ENCODE measurements at regions not wholly inside any gene's neighbourhood (a gene's known extent, or its start where the extent isn't known, plus 50 kb on each side); places are given as distances from the start of the nearest gene placed in this dataset.
A peak's percentile ranks its signal among the peaks of the same experiment; 100 is the strongest.

DNA sequence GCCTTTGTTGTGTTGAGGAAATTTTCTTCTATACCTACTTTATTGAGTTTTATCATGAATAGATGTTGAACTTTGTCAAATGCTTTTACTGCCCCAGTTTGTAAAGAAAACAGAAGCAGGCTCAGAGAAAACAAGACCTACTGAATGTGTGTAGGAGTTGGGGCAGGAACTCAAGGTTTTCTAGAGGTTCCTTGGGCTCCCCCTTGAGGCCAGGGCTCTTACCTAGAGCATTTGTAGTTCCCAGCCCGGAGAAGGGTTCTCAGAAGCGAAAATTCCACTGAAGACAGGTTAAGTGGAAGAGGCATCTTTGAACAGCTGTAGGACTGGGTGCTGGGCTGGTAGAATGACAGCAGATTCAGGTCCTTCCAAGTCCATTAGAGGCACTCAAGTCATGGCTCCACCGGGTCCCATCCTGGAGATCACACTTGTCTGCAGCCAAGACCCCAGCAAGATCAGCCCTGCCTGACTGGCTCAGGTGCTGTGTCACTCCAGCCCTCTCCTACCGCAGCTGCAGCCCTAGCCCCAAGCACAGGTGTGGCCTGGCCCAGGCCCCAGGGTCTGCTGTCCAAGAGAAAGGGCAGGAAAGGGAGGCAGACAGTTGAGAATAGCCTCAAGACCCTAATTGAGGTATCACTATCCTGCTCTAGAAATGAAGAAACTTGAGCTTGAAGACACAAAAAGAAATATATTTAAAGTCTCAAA, 425.5 kb downstream of the PCDH20 start:
- CTCF ChIA-PET = interaction anchor here (0.6 kb wide), 1 partner anchor 236 kb away, joined by 3 read pairs; no protein-coding TSS in a partner anchor
- ATAC-seq = peak; percentile 85
- Mint-ChIP-seq H3K27ac (no peak overlapping the region), H3K4me3 (no peak overlapping the region), H3K27me3 (ENCODE audit: low read depth) (no peaks in the 10 kb centered on the region), H3K36me3 (no peaks in the 10 kb centered on the region), H3K4me1 (no peaks in the 10 kb centered on the region), H3K9me3 (no peaks in the 10 kb centered on the region)
- POLR2A ChIA-PET = no interaction called here
- peak; percentile 63 for DNase-seq (ENCODE audit: low spot score)
- TF ChIP-seq MYBL2 (CRISPR knock-in tag; IDR thresholded peaks at IDR 0.05) = no peak
- TF ChIP-seq, protein P1, sequence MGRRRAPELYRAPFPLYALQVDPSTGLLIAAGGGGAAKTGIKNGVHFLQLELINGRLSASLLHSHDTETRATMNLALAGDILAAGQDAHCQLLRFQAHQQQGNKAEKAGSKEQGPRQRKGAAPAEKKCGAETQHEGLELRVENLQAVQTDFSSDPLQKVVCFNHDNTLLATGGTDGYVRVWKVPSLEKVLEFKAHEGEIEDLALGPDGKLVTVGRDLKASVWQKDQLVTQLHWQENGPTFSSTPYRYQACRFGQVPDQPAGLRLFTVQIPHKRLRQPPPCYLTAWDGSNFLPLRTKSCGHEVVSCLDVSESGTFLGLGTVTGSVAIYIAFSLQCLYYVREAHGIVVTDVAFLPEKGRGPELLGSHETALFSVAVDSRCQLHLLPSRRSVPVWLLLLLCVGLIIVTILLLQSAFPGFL (CRISPR knock-in tag; IDR thresholded peaks at IDR 0.05; ENCODE audit: borderline replicate concordance) = no peak
- TF ChIP-seq, protein P2, sequence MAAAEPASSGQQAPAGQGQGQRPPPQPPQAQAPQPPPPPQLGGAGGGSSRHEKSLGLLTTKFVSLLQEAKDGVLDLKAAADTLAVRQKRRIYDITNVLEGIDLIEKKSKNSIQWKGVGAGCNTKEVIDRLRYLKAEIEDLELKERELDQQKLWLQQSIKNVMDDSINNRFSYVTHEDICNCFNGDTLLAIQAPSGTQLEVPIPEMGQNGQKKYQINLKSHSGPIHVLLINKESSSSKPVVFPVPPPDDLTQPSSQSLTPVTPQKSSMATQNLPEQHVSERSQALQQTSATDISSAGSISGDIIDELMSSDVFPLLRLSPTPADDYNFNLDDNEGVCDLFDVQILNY (CRISPR knock-in tag; IDR thresholded peaks at IDR 0.05) = no peak
- no peak for TF ChIP-seq CREB1 (CRISPR knock-in tag; IDR thresholded peaks at IDR 0.05)
- no peak for TF ChIP-seq SMAD4 (CRISPR knock-in tag; IDR thresholded peaks at IDR 0.05)
- no peak for TF ChIP-seq ZBTB21 (CRISPR knock-in tag; IDR thresholded peaks at IDR 0.05; ENCODE audit: borderline replicate concordance)
- TF ChIP-seq, protein P3, sequence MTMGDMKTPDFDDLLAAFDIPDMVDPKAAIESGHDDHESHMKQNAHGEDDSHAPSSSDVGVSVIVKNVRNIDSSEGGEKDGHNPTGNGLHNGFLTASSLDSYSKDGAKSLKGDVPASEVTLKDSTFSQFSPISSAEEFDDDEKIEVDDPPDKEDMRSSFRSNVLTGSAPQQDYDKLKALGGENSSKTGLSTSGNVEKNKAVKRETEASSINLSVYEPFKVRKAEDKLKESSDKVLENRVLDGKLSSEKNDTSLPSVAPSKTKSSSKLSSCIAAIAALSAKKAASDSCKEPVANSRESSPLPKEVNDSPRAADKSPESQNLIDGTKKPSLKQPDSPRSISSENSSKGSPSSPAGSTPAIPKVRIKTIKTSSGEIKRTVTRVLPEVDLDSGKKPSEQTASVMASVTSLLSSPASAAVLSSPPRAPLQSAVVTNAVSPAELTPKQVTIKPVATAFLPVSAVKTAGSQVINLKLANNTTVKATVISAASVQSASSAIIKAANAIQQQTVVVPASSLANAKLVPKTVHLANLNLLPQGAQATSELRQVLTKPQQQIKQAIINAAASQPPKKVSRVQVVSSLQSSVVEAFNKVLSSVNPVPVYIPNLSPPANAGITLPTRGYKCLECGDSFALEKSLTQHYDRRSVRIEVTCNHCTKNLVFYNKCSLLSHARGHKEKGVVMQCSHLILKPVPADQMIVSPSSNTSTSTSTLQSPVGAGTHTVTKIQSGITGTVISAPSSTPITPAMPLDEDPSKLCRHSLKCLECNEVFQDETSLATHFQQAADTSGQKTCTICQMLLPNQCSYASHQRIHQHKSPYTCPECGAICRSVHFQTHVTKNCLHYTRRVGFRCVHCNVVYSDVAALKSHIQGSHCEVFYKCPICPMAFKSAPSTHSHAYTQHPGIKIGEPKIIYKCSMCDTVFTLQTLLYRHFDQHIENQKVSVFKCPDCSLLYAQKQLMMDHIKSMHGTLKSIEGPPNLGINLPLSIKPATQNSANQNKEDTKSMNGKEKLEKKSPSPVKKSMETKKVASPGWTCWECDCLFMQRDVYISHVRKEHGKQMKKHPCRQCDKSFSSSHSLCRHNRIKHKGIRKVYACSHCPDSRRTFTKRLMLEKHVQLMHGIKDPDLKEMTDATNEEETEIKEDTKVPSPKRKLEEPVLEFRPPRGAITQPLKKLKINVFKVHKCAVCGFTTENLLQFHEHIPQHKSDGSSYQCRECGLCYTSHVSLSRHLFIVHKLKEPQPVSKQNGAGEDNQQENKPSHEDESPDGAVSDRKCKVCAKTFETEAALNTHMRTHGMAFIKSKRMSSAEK (CRISPR knock-in tag; IDR thresholded peaks at IDR 0.05; ENCODE audit: borderline replicate concordance) = no peak
- no peak for TF ChIP-seq ATF1 (CRISPR knock-in tag; IDR thresholded peaks at IDR 0.05)
- TF ChIP-seq IRF2 (CRISPR knock-in tag; IDR thresholded peaks at IDR 0.05; ENCODE audit: borderline replicate concordance, low read depth) = no peak
- TF ChIP-seq, protein P4, sequence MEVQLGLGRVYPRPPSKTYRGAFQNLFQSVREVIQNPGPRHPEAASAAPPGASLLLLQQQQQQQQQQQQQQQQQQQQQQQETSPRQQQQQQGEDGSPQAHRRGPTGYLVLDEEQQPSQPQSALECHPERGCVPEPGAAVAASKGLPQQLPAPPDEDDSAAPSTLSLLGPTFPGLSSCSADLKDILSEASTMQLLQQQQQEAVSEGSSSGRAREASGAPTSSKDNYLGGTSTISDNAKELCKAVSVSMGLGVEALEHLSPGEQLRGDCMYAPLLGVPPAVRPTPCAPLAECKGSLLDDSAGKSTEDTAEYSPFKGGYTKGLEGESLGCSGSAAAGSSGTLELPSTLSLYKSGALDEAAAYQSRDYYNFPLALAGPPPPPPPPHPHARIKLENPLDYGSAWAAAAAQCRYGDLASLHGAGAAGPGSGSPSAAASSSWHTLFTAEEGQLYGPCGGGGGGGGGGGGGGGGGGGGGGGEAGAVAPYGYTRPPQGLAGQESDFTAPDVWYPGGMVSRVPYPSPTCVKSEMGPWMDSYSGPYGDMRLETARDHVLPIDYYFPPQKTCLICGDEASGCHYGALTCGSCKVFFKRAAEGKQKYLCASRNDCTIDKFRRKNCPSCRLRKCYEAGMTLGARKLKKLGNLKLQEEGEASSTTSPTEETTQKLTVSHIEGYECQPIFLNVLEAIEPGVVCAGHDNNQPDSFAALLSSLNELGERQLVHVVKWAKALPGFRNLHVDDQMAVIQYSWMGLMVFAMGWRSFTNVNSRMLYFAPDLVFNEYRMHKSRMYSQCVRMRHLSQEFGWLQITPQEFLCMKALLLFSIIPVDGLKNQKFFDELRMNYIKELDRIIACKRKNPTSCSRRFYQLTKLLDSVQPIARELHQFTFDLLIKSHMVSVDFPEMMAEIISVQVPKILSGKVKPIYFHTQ (CRISPR knock-in tag; IDR thresholded peaks at IDR 0.05) = no peak

DNA sequence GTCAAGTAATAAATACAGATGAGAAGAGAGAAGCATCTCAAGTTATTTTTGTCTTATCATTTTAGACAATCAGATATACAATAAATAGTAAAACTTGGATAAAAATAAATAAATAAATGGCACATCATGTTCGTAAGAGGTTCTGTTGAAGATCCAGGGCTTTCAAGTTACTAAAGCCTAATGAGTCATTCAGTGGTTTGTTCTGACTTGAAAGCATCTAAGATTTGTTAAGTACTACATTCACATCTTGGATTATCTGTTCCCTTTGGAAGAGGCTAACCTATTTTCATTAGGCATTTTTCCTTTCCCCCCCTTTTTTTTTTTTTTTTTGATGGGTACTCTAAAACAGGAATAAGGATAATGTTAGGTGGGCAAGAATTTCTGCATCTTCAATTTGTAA, 429.3 kb downstream of the PCDH20 start:
- peaks cover 7% of the 10 kb centered on the region for H3K36me3 Mint-ChIP-seq
- TF ChIP-seq, protein P2 (CRISPR knock-in tag; IDR thresholded peaks at IDR 0.05) = no peak
- TF ChIP-seq, protein P5, sequence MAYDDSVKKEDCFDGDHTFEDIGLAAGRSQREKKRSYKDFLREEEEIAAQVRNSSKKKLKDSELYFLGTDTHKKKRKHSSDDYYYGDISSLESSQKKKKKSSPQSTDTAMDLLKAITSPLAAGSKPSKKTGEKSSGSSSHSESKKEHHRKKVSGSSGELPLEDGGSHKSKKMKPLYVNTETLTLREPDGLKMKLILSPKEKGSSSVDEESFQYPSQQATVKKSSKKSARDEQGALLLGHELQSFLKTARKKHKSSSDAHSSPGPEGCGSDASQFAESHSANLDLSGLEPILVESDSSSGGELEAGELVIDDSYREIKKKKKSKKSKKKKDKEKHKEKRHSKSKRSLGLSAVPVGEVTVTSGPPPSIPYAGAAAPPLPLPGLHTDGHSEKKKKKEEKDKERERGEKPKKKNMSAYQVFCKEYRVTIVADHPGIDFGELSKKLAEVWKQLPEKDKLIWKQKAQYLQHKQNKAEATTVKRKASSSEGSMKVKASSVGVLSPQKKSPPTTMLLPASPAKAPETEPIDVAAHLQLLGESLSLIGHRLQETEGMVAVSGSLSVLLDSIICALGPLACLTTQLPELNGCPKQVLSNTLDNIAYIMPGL (CRISPR knock-in tag; IDR thresholded peaks at IDR 0.05) = no peak
- no peak for TF ChIP-seq ZNF232 (CRISPR knock-in tag; IDR thresholded peaks at IDR 0.05)
- TF ChIP-seq, protein P6, sequence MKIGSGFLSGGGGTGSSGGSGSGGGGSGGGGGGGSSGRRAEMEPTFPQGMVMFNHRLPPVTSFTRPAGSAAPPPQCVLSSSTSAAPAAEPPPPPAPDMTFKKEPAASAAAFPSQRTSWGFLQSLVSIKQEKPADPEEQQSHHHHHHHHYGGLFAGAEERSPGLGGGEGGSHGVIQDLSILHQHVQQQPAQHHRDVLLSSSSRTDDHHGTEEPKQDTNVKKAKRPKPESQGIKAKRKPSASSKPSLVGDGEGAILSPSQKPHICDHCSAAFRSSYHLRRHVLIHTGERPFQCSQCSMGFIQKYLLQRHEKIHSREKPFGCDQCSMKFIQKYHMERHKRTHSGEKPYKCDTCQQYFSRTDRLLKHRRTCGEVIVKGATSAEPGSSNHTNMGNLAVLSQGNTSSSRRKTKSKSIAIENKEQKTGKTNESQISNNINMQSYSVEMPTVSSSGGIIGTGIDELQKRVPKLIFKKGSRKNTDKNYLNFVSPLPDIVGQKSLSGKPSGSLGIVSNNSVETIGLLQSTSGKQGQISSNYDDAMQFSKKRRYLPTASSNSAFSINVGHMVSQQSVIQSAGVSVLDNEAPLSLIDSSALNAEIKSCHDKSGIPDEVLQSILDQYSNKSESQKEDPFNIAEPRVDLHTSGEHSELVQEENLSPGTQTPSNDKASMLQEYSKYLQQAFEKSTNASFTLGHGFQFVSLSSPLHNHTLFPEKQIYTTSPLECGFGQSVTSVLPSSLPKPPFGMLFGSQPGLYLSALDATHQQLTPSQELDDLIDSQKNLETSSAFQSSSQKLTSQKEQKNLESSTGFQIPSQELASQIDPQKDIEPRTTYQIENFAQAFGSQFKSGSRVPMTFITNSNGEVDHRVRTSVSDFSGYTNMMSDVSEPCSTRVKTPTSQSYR (CRISPR knock-in tag; IDR thresholded peaks at IDR 0.05) = no peak
- TF ChIP-seq IRF2 (CRISPR knock-in tag; IDR thresholded peaks at IDR 0.05; ENCODE audit: borderline replicate concordance, low read depth) = no peak
- TF ChIP-seq ZNF317 (CRISPR knock-in tag; IDR thresholded peaks at IDR 0.05; ENCODE audit: borderline replicate concordance, low read depth) = no peak
- no peak for TF ChIP-seq GTF2I (CRISPR knock-in tag; conservative IDR thresholded peaks at IDR 0.05)
- TF ChIP-seq ZNF416 (CRISPR knock-in tag; IDR thresholded peaks at IDR 0.05) = no peak
- no peak for TF ChIP-seq NFYB (CRISPR knock-in tag; conservative IDR thresholded peaks at IDR 0.05; ENCODE audit: low read depth)
- no peak for TF ChIP-seq ZNF671 (CRISPR knock-in tag; IDR thresholded peaks at IDR 0.05)
- no peak for TF ChIP-seq NFATC4 (CRISPR knock-in tag; IDR thresholded peaks at IDR 0.05)

More for the DNA sequence above, 429.3 kb downstream of the PCDH20 start:
- H3K27me3 Mint-ChIP-seq (ENCODE audit: low read depth) = no peaks in the 10 kb centered on the region
- no peak for DNase-seq (ENCODE audit: low spot score)
- H3K4me1 Mint-ChIP-seq = no peaks in the 10 kb centered on the region; the same call in 1 of the 2 replicates
- H3K9me3 Mint-ChIP-seq = peaks cover 8% of the 10 kb centered on the region
- POLR2A ChIA-PET = no interaction called here
- CTCF ChIA-PET = no interaction called here
- ATAC-seq = no peak
- H3K27ac Mint-ChIP-seq = no peak overlapping the region
- no peak overlapping the region for H3K4me3 Mint-ChIP-seq

All from WTC11 (cell line).